ENCODE measurements at regions not wholly inside any gene's neighbourhood (a gene's known extent, or its start where the extent isn't known, plus 50 kb on each side); places are given as distances from the start of the nearest gene placed in this dataset.

GRCh38 chr1:88210103-88210787 lies 473.8 kb upstream of the PKN2 start:
- intact Hi-C loops (cut with DNase I; ENCODE audit: low total_unique reads) = no loop called here
- Histone ChIP-seq H3K27me3 (no peaks in the 10 kb centered on the region), H3K27ac (no peak overlapping the region), H3K4me3 (no peak overlapping the region), H3K4me1 (no peaks in the 10 kb centered on the region), H3K36me3 (ENCODE audit: low read depth, missing control alignments) (no peaks in the 10 kb centered on the region), H3K9me3 (no peaks in the 10 kb centered on the region)
- WGBS, 2 donors = 84% methylated on average over 2 of the region's 2 CpGs
- TF ChIP-seq POLR2A (IDR thresholded peaks at IDR 0.05) (no peak), CTCF (IDR thresholded peaks at IDR 0.05) (no peak)
- no peak for DNase-seq

GRCh38 chr1:88216441-88216840 lies 467.6 kb upstream of the PKN2 start:
- no peak overlapping the region for H3K27ac ChIP-seq
- WGBS, 2 donors = 95 to 99% methylated on average over 4 of the region's 4 CpGs
- no peaks in the 10 kb centered on the region for H3K27me3 ChIP-seq
- no peak overlapping the region for H3K4me3 ChIP-seq
- intact Hi-C loops (cut with DNase I; ENCODE audit: low total_unique reads) = no loop called here
- no peak for DNase-seq
- no peaks in the 10 kb centered on the region for H3K4me1 ChIP-seq
- H3K36me3 ChIP-seq (ENCODE audit: low read depth, missing control alignments) = no peaks in the 10 kb centered on the region
- no peak for TF ChIP-seq POLR2A (IDR thresholded peaks at IDR 0.05)
- TF ChIP-seq CTCF (IDR thresholded peaks at IDR 0.05) = no peak
- H3K9me3 ChIP-seq = no peaks in the 10 kb centered on the region

GRCh38 chr1:88217386-88217785 lies 466.7 kb upstream of the PKN2 start:
- intact Hi-C loops (cut with DNase I; ENCODE audit: low total_unique reads) = no loop called here
- WGBS, 2 donors = 84 to 86% methylated on average over 2 of the region's 2 CpGs

GRCh38 chr1:88219521-88219920 lies 464.6 kb upstream of the PKN2 start:
- H3K27me3 ChIP-seq = no peaks in the 10 kb centered on the region
- no peaks in the 10 kb centered on the region for H3K4me1 ChIP-seq
- intact Hi-C loops (cut with DNase I; ENCODE audit: low total_unique reads) = no loop called here
- H3K36me3 ChIP-seq (ENCODE audit: low read depth, missing control alignments) = no peaks in the 10 kb centered on the region
- no peak for DNase-seq
- whole genome bisulfite sequencing, 2 donors = 97 to 98% methylated on average over 3 of the region's 3 CpGs
- H3K4me3 ChIP-seq = no peak overlapping the region
- TF ChIP-seq POLR2A (IDR thresholded peaks at IDR 0.05) (no peak), CTCF (IDR thresholded peaks at IDR 0.05) (no peak)
- no peaks in the 10 kb centered on the region for H3K9me3 ChIP-seq
- no peak overlapping the region for H3K27ac ChIP-seq

More at GRCh38 chr1:88217386-88217785, 466.7 kb upstream of the PKN2 start:
- Histone ChIP-seq H3K9me3 (no peaks in the 10 kb centered on the region), H3K27me3 (no peaks in the 10 kb centered on the region), H3K4me1 (no peaks in the 10 kb centered on the region), H3K27ac (no peak overlapping the region), H3K4me3 (no peak overlapping the region), H3K36me3 (ENCODE audit: low read depth, missing control alignments) (no peaks in the 10 kb centered on the region)
- no peak for DNase-seq
- TF ChIP-seq CTCF (IDR thresholded peaks at IDR 0.05) (no peak), POLR2A (IDR thresholded peaks at IDR 0.05) (no peak)

GRCh38 chr1:88221411-88221810 lies 462.7 kb upstream of the PKN2 start:
- no peak for DNase-seq
- Histone ChIP-seq H3K4me3 (no peak overlapping the region), H3K9me3 (no peaks in the 10 kb centered on the region), H3K36me3 (ENCODE audit: low read depth, missing control alignments) (no peaks in the 10 kb centered on the region), H3K4me1 (no peaks in the 10 kb centered on the region), H3K27me3 (no peaks in the 10 kb centered on the region), H3K27ac (no peak overlapping the region)
- TF ChIP-seq POLR2A (IDR thresholded peaks at IDR 0.05) = no peak
- no peak for TF ChIP-seq CTCF (IDR thresholded peaks at IDR 0.05)
- intact Hi-C loops (cut with DNase I; ENCODE audit: low total_unique reads) = no loop called here
- 89 to 91% methylated on average over 2 of the region's 2 CpGs for WGBS, 2 donors

All from testis (tissue), 2 donors.